ENCODE measurements at regions not wholly inside any gene's neighbourhood (a gene's known extent, or its start where the extent isn't known, plus 50 kb on each side); places are given as distances from the start of the nearest gene placed in this dataset.

GRCh38 chr10:131775833-131776232 lies 125.0 kb upstream of the PPP2R2D start:
- Mint-ChIP-seq H3K27me3 (no peaks in the 10 kb centered on the region), H3K27ac (no peak overlapping the region), H3K4me1 (ENCODE audit: low read depth) (no peaks in the 10 kb centered on the region), H3K9me3 (ENCODE audit: low read depth) (peaks cover 14% of the 10 kb centered on the region), H3K4me3 (no peak overlapping the region), H3K36me3 (no peaks in the 10 kb centered on the region)

- no peak overlapping the region for H3K4me3 Mint-ChIP-seq
- H3K36me3 Mint-ChIP-seq = no peaks in the 10 kb centered on the region
- no peaks in the 10 kb centered on the region for H3K27me3 Mint-ChIP-seq
- H3K4me1 Mint-ChIP-seq (ENCODE audit: low read depth) = no peaks in the 10 kb centered on the region
- no peak overlapping the region for H3K27ac Mint-ChIP-seq
- peaks cover 14% of the 10 kb centered on the region for H3K9me3 Mint-ChIP-seq (ENCODE audit: low read depth)
Observed at GRCh38 chr10:131776496-131776895, 124.3 kb upstream of the PPP2R2D start.

DNA sequence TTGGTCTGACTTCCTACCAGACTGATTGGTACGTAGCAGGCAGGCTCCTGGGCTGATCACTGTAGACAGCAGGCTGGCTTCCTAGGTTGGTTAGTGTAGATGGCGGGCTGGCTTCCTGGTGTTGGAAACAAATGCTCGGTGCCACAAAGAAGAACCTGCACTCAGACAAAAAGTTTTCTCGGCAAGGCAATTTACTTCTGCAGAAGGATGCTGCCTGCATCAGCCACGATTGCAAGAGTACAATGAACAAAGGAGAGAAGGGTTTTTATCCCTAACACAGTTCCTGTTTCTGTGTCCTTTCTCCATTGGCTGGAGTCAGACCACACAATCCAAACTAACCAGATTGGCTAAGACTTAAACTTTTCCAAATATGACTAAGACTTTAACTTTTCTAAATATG lies 123.6 kb upstream of the PPP2R2D start:
- no peak overlapping the region for H3K4me3 Mint-ChIP-seq
- H3K9me3 Mint-ChIP-seq (ENCODE audit: low read depth) = peaks cover 14% of the 10 kb centered on the region
- H3K27me3 Mint-ChIP-seq = no peaks in the 10 kb centered on the region
- H3K27ac Mint-ChIP-seq = no peak overlapping the region
- no peaks in the 10 kb centered on the region for H3K4me1 Mint-ChIP-seq (ENCODE audit: low read depth)
- no peaks in the 10 kb centered on the region for H3K36me3 Mint-ChIP-seq

- peaks cover 14% of the 10 kb centered on the region for H3K9me3 Mint-ChIP-seq (ENCODE audit: low read depth)
- no peak overlapping the region for H3K27ac Mint-ChIP-seq
- H3K4me1 Mint-ChIP-seq (ENCODE audit: low read depth) = no peaks in the 10 kb centered on the region
- H3K27me3 Mint-ChIP-seq = peaks cover 2% of the 10 kb centered on the region
- H3K4me3 Mint-ChIP-seq = no peak overlapping the region
- H3K36me3 Mint-ChIP-seq = no peaks in the 10 kb centered on the region
Observed at GRCh38 chr10:131777921-131778320, 122.9 kb upstream of the PPP2R2D start.

DNA sequence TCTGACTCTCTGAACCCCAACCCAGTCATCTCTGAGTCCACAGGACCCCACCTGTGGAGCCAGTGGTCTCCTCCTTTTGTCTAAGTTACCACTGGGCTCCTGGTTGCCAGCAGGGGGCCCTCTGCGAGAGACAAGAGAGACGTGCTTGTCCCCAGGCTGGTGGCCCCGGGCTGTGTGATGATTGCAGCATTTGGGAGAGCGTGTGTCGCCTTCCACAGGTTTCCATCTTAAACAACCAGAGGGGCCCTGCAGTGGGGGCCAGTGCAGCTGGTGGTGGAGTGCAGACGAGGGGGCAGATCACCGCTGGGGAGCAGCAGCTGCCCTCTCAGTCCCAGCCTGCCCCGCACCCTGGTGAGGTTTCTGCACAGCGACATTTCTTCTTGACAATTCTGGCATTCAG lies 122.4 kb upstream of the PPP2R2D start:
- peaks cover 14% of the 10 kb centered on the region for H3K9me3 Mint-ChIP-seq (ENCODE audit: low read depth)
- H3K4me3 Mint-ChIP-seq = no peak overlapping the region
- H3K4me1 Mint-ChIP-seq (ENCODE audit: low read depth) = no peaks in the 10 kb centered on the region
- H3K27me3 Mint-ChIP-seq = peaks cover 4% of the 10 kb centered on the region
- H3K36me3 Mint-ChIP-seq = no peaks in the 10 kb centered on the region
- H3K27ac Mint-ChIP-seq = no peak overlapping the region

- H3K4me3 Mint-ChIP-seq = no peak overlapping the region
- peaks cover 14% of the 10 kb centered on the region for H3K9me3 Mint-ChIP-seq (ENCODE audit: low read depth)
- no peaks in the 10 kb centered on the region for H3K4me1 Mint-ChIP-seq (ENCODE audit: low read depth)
- H3K36me3 Mint-ChIP-seq = no peaks in the 10 kb centered on the region
- H3K27me3 Mint-ChIP-seq = peaks cover 4% of the 10 kb centered on the region
- H3K27ac Mint-ChIP-seq = no peak overlapping the region
Observed at GRCh38 chr10:131778842-131779241, 122.0 kb upstream of the PPP2R2D start.

DNA sequence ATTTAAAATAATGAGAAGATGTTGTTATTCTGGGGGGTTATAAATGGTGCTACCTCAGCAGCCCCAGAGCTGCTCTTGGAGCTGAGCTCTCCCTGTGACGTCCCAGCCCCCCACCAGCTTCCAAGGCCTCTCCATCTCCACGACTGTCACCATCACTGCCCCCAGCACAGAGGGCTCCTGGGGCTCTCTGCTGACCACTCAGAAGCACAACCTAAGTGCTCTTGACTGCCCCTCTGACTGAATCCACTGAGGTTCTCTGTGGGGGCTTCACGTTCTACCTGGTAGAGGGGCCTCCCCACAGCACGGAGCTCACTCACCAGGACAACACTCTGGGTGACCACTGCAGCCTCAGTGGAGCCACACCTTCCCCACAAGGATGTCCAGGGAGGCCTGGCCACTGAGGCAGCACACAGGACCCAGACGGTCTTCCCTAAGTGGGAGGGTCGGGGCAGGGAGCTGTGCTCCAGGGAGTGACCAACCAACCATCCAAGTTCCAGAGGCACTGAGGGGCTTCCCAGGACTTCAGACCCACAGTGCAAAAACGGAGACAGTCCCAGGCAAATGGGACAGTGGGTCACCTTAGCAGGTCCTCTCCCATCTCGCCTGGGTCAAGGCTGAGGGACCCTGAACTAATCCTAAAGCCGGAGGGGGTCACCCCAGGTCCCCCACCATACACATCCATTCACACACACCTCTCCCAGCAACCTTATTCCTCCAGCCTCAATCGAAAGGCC lies 121.0 kb upstream of the PPP2R2D start:
- no peak overlapping the region for H3K27ac Mint-ChIP-seq
- H3K4me1 Mint-ChIP-seq (ENCODE audit: low read depth) = no peaks in the 10 kb centered on the region
- peaks cover 4% of the 10 kb centered on the region for H3K27me3 Mint-ChIP-seq
- H3K36me3 Mint-ChIP-seq = no peaks in the 10 kb centered on the region
- H3K9me3 Mint-ChIP-seq (ENCODE audit: low read depth) = peaks cover 14% of the 10 kb centered on the region
- no peak overlapping the region for H3K4me3 Mint-ChIP-seq

- H3K9me3 Mint-ChIP-seq (ENCODE audit: low read depth) = peaks cover 14% of the 10 kb centered on the region
- no peaks in the 10 kb centered on the region for H3K4me1 Mint-ChIP-seq (ENCODE audit: low read depth)
- H3K4me3 Mint-ChIP-seq = no peak overlapping the region
- H3K27me3 Mint-ChIP-seq = peaks cover 7% of the 10 kb centered on the region
- no peak overlapping the region for H3K27ac Mint-ChIP-seq
- no peaks in the 10 kb centered on the region for H3K36me3 Mint-ChIP-seq
Observed at GRCh38 chr10:131781076-131781475, 119.7 kb upstream of the PPP2R2D start.

DNA sequence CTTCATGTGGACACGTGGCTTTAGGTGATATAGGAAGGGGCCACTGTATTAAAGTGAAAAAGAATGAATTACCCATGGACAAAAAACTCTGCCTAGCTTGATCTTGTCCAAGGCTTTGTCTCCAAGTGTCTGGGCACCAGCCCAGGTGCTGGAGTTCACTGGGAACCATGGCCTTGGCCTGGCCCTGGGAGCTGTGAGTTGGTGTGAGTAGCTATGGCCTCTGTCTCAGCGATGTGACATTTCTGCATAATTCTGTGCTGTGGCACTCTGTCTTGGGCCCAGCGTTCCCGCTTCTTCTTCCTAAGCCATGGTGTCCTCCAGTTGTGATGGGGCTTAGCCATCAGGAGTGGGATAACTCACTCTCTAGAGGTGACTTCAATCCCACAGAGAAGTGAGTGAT lies 119.0 kb upstream of the PPP2R2D start:
- Mint-ChIP-seq H3K4me1 (ENCODE audit: low read depth) (no peaks in the 10 kb centered on the region), H3K36me3 (no peaks in the 10 kb centered on the region), H3K27ac (no peak overlapping the region), H3K9me3 (ENCODE audit: low read depth) (peaks cover 10% of the 10 kb centered on the region), H3K27me3 (peaks cover 7% of the 10 kb centered on the region), H3K4me3 (no peak overlapping the region)

- no peaks in the 10 kb centered on the region for H3K36me3 Mint-ChIP-seq
- no peak overlapping the region for H3K27ac Mint-ChIP-seq
- no peak overlapping the region for H3K4me3 Mint-ChIP-seq
- H3K27me3 Mint-ChIP-seq = peaks cover 10% of the 10 kb centered on the region
- no peaks in the 10 kb centered on the region for H3K4me1 Mint-ChIP-seq (ENCODE audit: low read depth)
- no peaks in the 10 kb centered on the region for H3K9me3 Mint-ChIP-seq (ENCODE audit: low read depth)
Observed at GRCh38 chr10:131784363-131785120, 116.3 kb upstream of the PPP2R2D start.

- Mint-ChIP-seq H3K9me3 (ENCODE audit: low read depth) (no peaks in the 10 kb centered on the region), H3K4me1 (ENCODE audit: low read depth) (no peaks in the 10 kb centered on the region), H3K36me3 (no peaks in the 10 kb centered on the region), H3K27ac (no peak overlapping the region), H3K27me3 (peaks cover 10% of the 10 kb centered on the region), H3K4me3 (no peak overlapping the region)
Observed at GRCh38 chr10:131785121-131785460, 115.7 kb upstream of the PPP2R2D start.

- no peaks in the 10 kb centered on the region for H3K36me3 Mint-ChIP-seq
- no peaks in the 10 kb centered on the region for H3K9me3 Mint-ChIP-seq (ENCODE audit: low read depth)
- H3K27ac Mint-ChIP-seq = no peak overlapping the region
- no peak overlapping the region for H3K4me3 Mint-ChIP-seq
- H3K4me1 Mint-ChIP-seq (ENCODE audit: low read depth) = no peaks in the 10 kb centered on the region
- peaks cover 10% of the 10 kb centered on the region for H3K27me3 Mint-ChIP-seq
Observed at GRCh38 chr10:131786756-131787605, 113.8 kb upstream of the PPP2R2D start.

DNA sequence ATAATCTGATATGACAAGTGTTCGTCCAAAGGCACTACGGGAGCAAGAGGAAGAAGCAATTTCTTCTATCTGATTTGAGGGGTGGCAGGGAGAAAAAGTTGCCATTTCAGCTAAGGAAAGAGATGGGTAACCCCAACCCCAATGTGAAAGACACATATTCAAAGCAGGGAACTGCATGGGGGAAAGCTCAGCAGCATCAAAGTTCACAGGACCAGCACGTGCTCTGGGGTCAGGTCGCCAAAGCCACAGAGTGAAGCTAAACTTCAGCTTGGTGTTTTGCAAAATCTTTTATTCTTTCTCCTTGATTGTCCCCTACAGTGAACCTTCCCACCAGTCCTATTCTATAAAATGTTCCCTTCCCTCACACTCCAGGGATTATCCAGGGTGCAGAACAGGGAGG lies 112.8 kb upstream of the PPP2R2D start:
- no peak overlapping the region for H3K4me3 Mint-ChIP-seq
- peaks cover 7% of the 10 kb centered on the region for H3K27me3 Mint-ChIP-seq
- no peaks in the 10 kb centered on the region for H3K36me3 Mint-ChIP-seq
- H3K9me3 Mint-ChIP-seq (ENCODE audit: low read depth) = no peaks in the 10 kb centered on the region
- H3K27ac Mint-ChIP-seq = no peak overlapping the region
- no peaks in the 10 kb centered on the region for H3K4me1 Mint-ChIP-seq (ENCODE audit: low read depth)

DNA sequence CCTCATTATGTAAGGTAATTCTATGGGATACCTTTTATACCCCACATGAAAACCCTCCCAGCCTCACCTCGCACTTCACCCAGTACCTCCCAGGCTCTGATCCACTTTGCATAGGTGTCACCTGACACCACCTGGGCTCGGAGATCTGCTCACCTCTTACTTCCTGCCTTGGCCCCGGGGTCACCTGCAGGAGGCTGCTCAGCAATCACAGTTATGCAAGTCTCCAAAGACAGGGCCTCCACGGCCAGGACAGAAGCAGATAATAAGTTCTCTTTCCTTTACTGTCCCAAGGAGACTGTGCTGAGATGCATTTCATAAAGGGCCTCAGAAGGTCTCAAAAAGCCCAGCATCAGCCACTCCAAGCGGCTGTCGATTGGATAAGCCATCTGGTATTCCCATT lies 112.4 kb upstream of the PPP2R2D start:
- peaks cover 6% of the 10 kb centered on the region for H3K27me3 Mint-ChIP-seq
- no peaks in the 10 kb centered on the region for H3K4me1 Mint-ChIP-seq (ENCODE audit: low read depth)
- H3K27ac Mint-ChIP-seq = no peak overlapping the region
- no peaks in the 10 kb centered on the region for H3K36me3 Mint-ChIP-seq
- no peaks in the 10 kb centered on the region for H3K9me3 Mint-ChIP-seq (ENCODE audit: low read depth)
- H3K4me3 Mint-ChIP-seq = no peak overlapping the region

DNA sequence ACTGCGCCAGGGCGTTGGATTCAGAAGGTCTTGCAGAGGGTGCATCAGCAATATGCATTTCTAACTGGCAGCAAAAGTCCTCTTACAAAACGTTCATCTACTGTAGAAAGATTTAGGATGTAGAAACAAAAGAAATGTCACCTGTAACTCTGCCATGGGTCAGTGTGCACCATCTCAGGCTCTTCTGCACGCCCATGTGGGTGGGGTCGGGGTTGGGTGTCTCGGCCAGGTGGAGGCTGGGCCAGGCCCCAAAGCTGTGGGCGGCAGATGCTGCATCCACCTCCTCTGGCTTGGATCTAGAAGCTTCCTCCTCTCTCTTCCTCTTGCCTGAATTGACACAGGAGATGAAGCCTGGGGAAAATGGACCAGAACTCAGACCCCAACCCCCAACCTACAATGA lies 111.3 kb upstream of the PPP2R2D start:
- Mint-ChIP-seq H3K4me1 (ENCODE audit: low read depth) (no peaks in the 10 kb centered on the region), H3K27me3 (peaks cover 8% of the 10 kb centered on the region), H3K4me3 (no peak overlapping the region), H3K9me3 (ENCODE audit: low read depth) (no peaks in the 10 kb centered on the region), H3K27ac (no peak overlapping the region), H3K36me3 (no peaks in the 10 kb centered on the region)

All from activated naive CD8-positive, alpha-beta T cell (primary cell).